HCT116 (cell line): ENCODE measurements at regions not wholly inside any gene's neighbourhood (a gene's known extent, or its start where the extent isn't known, plus 50 kb on each side); places are given as distances from the start of the nearest gene placed in this dataset.

Experiments used
- ATAC-seq: fragments of 200-7000 bp; cut with Tn5 transposase; 2 replicates; pipeline ENCODE4 v1.9.1; 2020; ENCODE audit warnings: mild to moderate bottlenecking, moderate library complexity
- BruUV-seq: library from RNA; stranded (reverse); fragments of 400-500 nt; replicated peaks from 2 replicates; lab custom pipeline; 2021; lab: Mats Ljungman, UMichigan
- CTCF ChIA-PET: fragments of 300-600 bp; sonication (Branson Sonifier 250); formaldehyde crosslinking; loops from one replicate; lab custom pipeline; 2021; ENCODE audit warnings: antibody characterized with exemption; lab: Charles Lee
- POLR2A ChIA-PET: fragments of 300-600, 350-600 bp; sonication (Branson Sonifier 250); formaldehyde crosslinking; loops from one replicate; lab custom pipeline; 2021; ENCODE audit warnings: antibody characterized with exemption; lab: Charles Lee
- RAD21 ChIA-PET, 2 experiments: fragments of 300-600 bp; sonication (Branson Sonifier 250); formaldehyde crosslinking; loops; one replicate each; lab custom pipeline; 2023; ENCODE audit warnings: low total read pairs in 2 of 2; ENCODE audit not compliant: uncharacterized antibody in 2 of 2, unreplicated experiment in 2 of 2, low non-redundant PET in 1 of 2; lab: Charles Lee
- DNase-seq: peaks from one replicate; pipeline ENCODE4 v3.0.0-alpha.2; 2010; ENCODE audit warnings: low read depth, low spot score
- H2AFZ ChIP-seq: fragments of 200-600 bp; shearing (Covaris generic), sonication (generic); 2 replicates; pipeline ENCODE4 v1.6.1; 2017; ENCODE audit warnings: low read depth, mixed run types, mixed read lengths, antibody characterized with exemption, low read length; ENCODE audit not compliant: poor library complexity, severe bottlenecking
- H3K27ac ChIP-seq: 2 replicates; pipeline ENCODE4 v1.5.1; 2012; ENCODE audit warnings: low read depth, low read length
- H3K27me3 ChIP-seq: fragments of 200-600 bp; sonication (generic); 2 replicates; pipeline ENCODE4 v1.6.1; 2016; ENCODE audit warnings: mixed run types, low read length, mixed read lengths; ENCODE audit not compliant: insufficient read depth
- H3K36me3 ChIP-seq, 2 experiments: fragments of 200-500 bp in 1 of 2; fragments of 200-600 bp in 1 of 2; sonication (Bioruptor generic) in 1 of 2; sonication (generic) in 1 of 2; 2 replicates each; pipeline versions ENCODE4 v1.5.1 to v1.6.1; 2014 to 2016; ENCODE audit warnings: low read length in 2 of 2, inconsistent platforms in 1 of 2, mixed read lengths in 1 of 2, mixed run types in 1 of 2; ENCODE audit not compliant: insufficient read depth in 2 of 2, control insufficient read depth in 1 of 2
- H3K4me1 ChIP-seq, 2 experiments: fragments of 200-600 bp in 1 of 2; sonication (generic) in 1 of 2; 2 replicates each; pipeline versions ENCODE4 v1.5.1 to v1.6.1; 2012 to 2017; ENCODE audit warnings: low read length in 2 of 2, inconsistent platforms in 1 of 2, mild to moderate bottlenecking in 1 of 2, mixed read lengths in 1 of 2, mixed run types in 1 of 2, moderate library complexity in 1 of 2; ENCODE audit not compliant: insufficient read depth in 2 of 2, control insufficient read depth in 1 of 2
- H3K4me2 ChIP-seq: fragments of 200-600 bp; sonication (generic); 2 replicates; pipeline ENCODE4 v1.6.1; 2017; ENCODE audit warnings: mixed run types, low read length, mixed read lengths
- H3K4me3 ChIP-seq, 2 experiments: fragments of 200-600 bp in 1 of 2; sonication (generic) in 1 of 2; replicated peaks in 1 of 2; 2 replicates each; pipeline ENCODE4 v1.5.1; 2011 to 2016; ENCODE audit warnings: low read length in 2 of 2, control low read depth in 1 of 2, low read depth in 1 of 2, mild to moderate bottlenecking in 1 of 2, mixed read lengths in 1 of 2, mixed run types in 1 of 2
- H3K79me2 ChIP-seq: fragments of 200-600 bp; sonication (generic); 2 replicates; pipeline ENCODE4 v1.6.1; 2017; ENCODE audit warnings: mild to moderate bottlenecking, mixed run types, low read length, moderate library complexity, mixed read lengths; ENCODE audit not compliant: insufficient read depth
- H3K9ac ChIP-seq: fragments of 200-600 bp; sonication (generic); 2 replicates; pipeline ENCODE4 v1.6.1; 2016; ENCODE audit warnings: low read length, mixed read lengths
- H3K9me2 ChIP-seq: fragments of 200-600 bp; sonication (generic), shearing (Covaris generic); 2 replicates; pipeline ENCODE4 v1.6.1; 2017; ENCODE audit warnings: mixed run types, mild to moderate bottlenecking, moderate library complexity; ENCODE audit not compliant: insufficient read depth
- H3K9me3 ChIP-seq, 2 experiments: fragments of 200-500 bp in 1 of 2; fragments of 200-600 bp in 1 of 2; sonication (Bioruptor generic) in 1 of 2; sonication (generic) in 1 of 2; 2 replicates each; pipeline ENCODE4 v1.6.1; 2014 to 2017; ENCODE audit warnings: low read length in 2 of 2, mixed read lengths in 2 of 2, inconsistent platforms in 1 of 2, low read depth in 1 of 2, mild to moderate bottlenecking in 1 of 2, mixed run types in 1 of 2, moderate library complexity in 1 of 2; ENCODE audit not compliant: control insufficient read depth in 1 of 2, insufficient read depth in 1 of 2
- H4K20me1 ChIP-seq: fragments of 200-600 bp; sonication (generic), shearing (Covaris generic); 2 replicates; pipeline ENCODE4 v1.6.1; 2017; ENCODE audit warnings: mixed run types, mild to moderate bottlenecking, moderate library complexity; ENCODE audit not compliant: insufficient read depth
- CBX3 ChIP-seq: IDR thresholded peaks from 2 replicates; pipeline ENCODE4 v1.6.1; 2012; ENCODE audit warnings: low read depth
- CEBPB ChIP-seq: IDR thresholded peaks from 2 replicates; pipeline ENCODE4 v1.6.1; 2012; ENCODE audit warnings: low read depth
- EGR1 ChIP-seq: IDR thresholded peaks from 2 replicates; pipeline ENCODE4 v1.6.1; 2012; ENCODE audit warnings: low read depth
- ELF1 ChIP-seq: IDR thresholded peaks from 2 replicates; pipeline ENCODE4 v1.6.1; 2012; ENCODE audit warnings: low read depth, borderline replicate concordance
- EZH2phosphoT487 ChIP-seq: fragments of 200-600 bp; IDR thresholded peaks from 2 replicates; pipeline ENCODE4 v1.6.1; 2018; ENCODE audit warnings: antibody characterized with exemption, borderline replicate concordance
- FOSL1 ChIP-seq: IDR thresholded peaks from 2 replicates; pipeline ENCODE4 v1.6.1; 2012; ENCODE audit warnings: low read depth
- JUND ChIP-seq: IDR thresholded peaks from 2 replicates; pipeline ENCODE4 v1.6.1; 2012
- POLR2AphosphoS5 ChIP-seq: IDR thresholded peaks from 2 replicates; pipeline ENCODE4 v1.6.1; 2011; ENCODE audit warnings: mild to moderate bottlenecking, low read depth, low read length, moderate library complexity
- SIN3A ChIP-seq: IDR thresholded peaks from 2 replicates; pipeline ENCODE4 v1.6.1; 2012; ENCODE audit warnings: low read depth
- SP1 ChIP-seq: IDR thresholded peaks from 2 replicates; pipeline ENCODE4 v1.6.1; 2012; ENCODE audit warnings: low read depth
- TCF7L2 ChIP-seq: IDR thresholded peaks from 2 replicates; pipeline ENCODE4 v1.7.0; 2011; ENCODE audit warnings: borderline replicate concordance, inconsistent platforms; ENCODE audit not compliant: insufficient read depth, insufficient read length; ENCODE audit errors: extremely low read depth
- ZFX ChIP-seq: fragments of 450-650 bp; IDR thresholded peaks from 2 replicates; pipeline ENCODE4 v1.6.1; 2017
- ZNF274 ChIP-seq: fragments of 200-500 bp; sonication (Bioruptor generic); IDR thresholded peaks from 2 replicates; pipeline ENCODE4 v1.6.1; 2014; ENCODE audit warnings: mild to moderate bottlenecking, low read depth, low read length, inconsistent platforms
- intact Hi-C: fragments of 100-400 bp; cut with micrococcal nuclease; formaldehyde crosslinking; loops from 2 replicates; pipeline ENCODE4 v1.10.0; 2022
- TF ChIP-seq, protein P1 (sequence below): IDR thresholded peaks from 2 replicates; pipeline ENCODE4 v1.6.1; 2012; ENCODE audit warnings: low read depth
- TF ChIP-seq, protein P2 (sequence below): IDR thresholded peaks from 2 replicates; pipeline ENCODE4 v1.6.1; 2011; ENCODE audit warnings: mild to moderate bottlenecking, low read length, moderate library complexity; ENCODE audit not compliant: insufficient replicate concordance; ENCODE audit errors: extremely low read depth

GRCh38 chr3:59240666-59241255 is 190.9 kb upstream of the CFAP20DC start:
- ChIA-PET RAD21 (no interaction called here), CTCF (no interaction called here), POLR2A (no interaction called here)
- ATAC-seq = no peak
- Histone ChIP-seq H3K9me2 (no peaks in the 10 kb centered on the region), H3K4me2 (no peak overlapping the region), H3K4me1 (peaks cover 0 to 4% of the 10 kb centered on the region in 2 experiments; a peak in 1 of 4 replicates), H3K4me3 (no peak overlapping the region), H3K9me3 (no peaks in the 10 kb centered on the region), H3K36me3 (no peaks in the 10 kb centered on the region), H3K9ac (no peak overlapping the region), H2AFZ (no peak overlapping the region), H3K27me3 (peaks cover 20% of the 10 kb centered on the region; the same call in 1 of the 2 replicates), H4K20me1 (no peaks in the 10 kb centered on the region), H3K79me2 (no peaks in the 10 kb centered on the region), H3K27ac (no peak overlapping the region)
- DNase-seq = no peak
- TF ChIP-seq ZFX (no peak), EZH2phosphoT487 (no peak), TCF7L2 (no peak), ELF1 (no peak), CEBPB (no peak), JUND (no peak), SIN3A (no peak), EGR1 (no peak), ZNF274 (no peak), SP1 (no peak), POLR2AphosphoS5 (no peak), CBX3 (no peak), FOSL1 (no peak)
- TF ChIP-seq, protein P1, sequence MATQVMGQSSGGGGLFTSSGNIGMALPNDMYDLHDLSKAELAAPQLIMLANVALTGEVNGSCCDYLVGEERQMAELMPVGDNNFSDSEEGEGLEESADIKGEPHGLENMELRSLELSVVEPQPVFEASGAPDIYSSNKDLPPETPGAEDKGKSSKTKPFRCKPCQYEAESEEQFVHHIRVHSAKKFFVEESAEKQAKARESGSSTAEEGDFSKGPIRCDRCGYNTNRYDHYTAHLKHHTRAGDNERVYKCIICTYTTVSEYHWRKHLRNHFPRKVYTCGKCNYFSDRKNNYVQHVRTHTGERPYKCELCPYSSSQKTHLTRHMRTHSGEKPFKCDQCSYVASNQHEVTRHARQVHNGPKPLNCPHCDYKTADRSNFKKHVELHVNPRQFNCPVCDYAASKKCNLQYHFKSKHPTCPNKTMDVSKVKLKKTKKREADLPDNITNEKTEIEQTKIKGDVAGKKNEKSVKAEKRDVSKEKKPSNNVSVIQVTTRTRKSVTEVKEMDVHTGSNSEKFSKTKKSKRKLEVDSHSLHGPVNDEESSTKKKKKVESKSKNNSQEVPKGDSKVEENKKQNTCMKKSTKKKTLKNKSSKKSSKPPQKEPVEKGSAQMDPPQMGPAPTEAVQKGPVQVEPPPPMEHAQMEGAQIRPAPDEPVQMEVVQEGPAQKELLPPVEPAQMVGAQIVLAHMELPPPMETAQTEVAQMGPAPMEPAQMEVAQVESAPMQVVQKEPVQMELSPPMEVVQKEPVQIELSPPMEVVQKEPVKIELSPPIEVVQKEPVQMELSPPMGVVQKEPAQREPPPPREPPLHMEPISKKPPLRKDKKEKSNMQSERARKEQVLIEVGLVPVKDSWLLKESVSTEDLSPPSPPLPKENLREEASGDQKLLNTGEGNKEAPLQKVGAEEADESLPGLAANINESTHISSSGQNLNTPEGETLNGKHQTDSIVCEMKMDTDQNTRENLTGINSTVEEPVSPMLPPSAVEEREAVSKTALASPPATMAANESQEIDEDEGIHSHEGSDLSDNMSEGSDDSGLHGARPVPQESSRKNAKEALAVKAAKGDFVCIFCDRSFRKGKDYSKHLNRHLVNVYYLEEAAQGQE = no peak
- TF ChIP-seq, protein P2, sequence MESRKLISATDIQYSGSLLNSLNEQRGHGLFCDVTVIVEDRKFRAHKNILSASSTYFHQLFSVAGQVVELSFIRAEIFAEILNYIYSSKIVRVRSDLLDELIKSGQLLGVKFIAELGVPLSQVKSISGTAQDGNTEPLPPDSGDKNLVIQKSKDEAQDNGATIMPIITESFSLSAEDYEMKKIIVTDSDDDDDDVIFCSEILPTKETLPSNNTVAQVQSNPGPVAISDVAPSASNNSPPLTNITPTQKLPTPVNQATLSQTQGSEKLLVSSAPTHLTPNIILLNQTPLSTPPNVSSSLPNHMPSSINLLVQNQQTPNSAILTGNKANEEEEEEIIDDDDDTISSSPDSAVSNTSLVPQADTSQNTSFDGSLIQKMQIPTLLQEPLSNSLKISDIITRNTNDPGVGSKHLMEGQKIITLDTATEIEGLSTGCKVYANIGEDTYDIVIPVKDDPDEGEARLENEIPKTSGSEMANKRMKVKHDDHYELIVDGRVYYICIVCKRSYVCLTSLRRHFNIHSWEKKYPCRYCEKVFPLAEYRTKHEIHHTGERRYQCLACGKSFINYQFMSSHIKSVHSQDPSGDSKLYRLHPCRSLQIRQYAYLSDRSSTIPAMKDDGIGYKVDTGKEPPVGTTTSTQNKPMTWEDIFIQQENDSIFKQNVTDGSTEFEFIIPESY = no peak
- BruUV-seq = no TSS peak
- intact Hi-C loops = no loop called here
